Tibial nerve (tissue), 4 donors: ENCODE measurements at regions not wholly inside any gene's neighbourhood (a gene's known extent, or its start where the extent isn't known, plus 50 kb on each side); places are given as distances from the start of the nearest gene placed in this dataset.

ENCODE experiments used
- DNase-seq, 2 donors: peaks; one replicate each; pipeline ENCODE4 v3.0.0-alpha.2; 2019; ENCODE audit warnings: low spot score in 2 of 2
- H3K27ac ChIP-seq, 4 donors: fragments of 200-600 bp; sonication (generic) in 3 of 4; one replicate each; pipeline ENCODE4 v1.5.1; 2017 to 2019; ENCODE audit warnings: mild to moderate bottlenecking in 1 of 4
- H3K27me3 ChIP-seq, 2 donors: fragments of 200-600 bp; sonication (generic) in 1 of 2; one replicate each; pipeline versions ENCODE4 v1.5.1 to v1.6.0; 2017 to 2019
- H3K36me3 ChIP-seq, 3 donors: fragments of 200-600 bp; sonication (generic); one replicate each; pipeline ENCODE4 v1.5.1; 2018 to 2019
- H3K4me1 ChIP-seq, 4 donors: fragments of 200-600 bp; sonication (generic) in 3 of 4; one replicate each; pipeline ENCODE4 v1.5.1; 2017 to 2019
- H3K4me3 ChIP-seq, 4 donors: fragments of 200-600 bp; sonication (generic) in 3 of 4; one replicate each; pipeline ENCODE4 v1.5.1; 2017 to 2019; ENCODE audit warnings: mild to moderate bottlenecking in 1 of 4, moderate library complexity in 1 of 4
- H3K9me3 ChIP-seq, 4 donors: fragments of 200-600 bp; sonication (generic) in 3 of 4; one replicate each; pipeline ENCODE4 v1.5.1; 2017 to 2019
- CTCF ChIP-seq, 5 experiments: fragments of 200-600 bp in 3 of 5; fragments of 450-650 bp in 2 of 5; sonication (generic) in 3 of 5; IDR thresholded peaks; one replicate each; pipeline ENCODE4 v1.5.1; 2016 to 2019; ENCODE audit warnings: antibody characterized with exemption in 5 of 5, mild to moderate bottlenecking in 3 of 5, moderate library complexity in 2 of 5
- EP300 ChIP-seq, 2 donors: sonication (generic); formaldehyde crosslinking; IDR thresholded peaks; one replicate each; pipeline ENCODE4 v1.6.1; 2017; ENCODE audit warnings: antibody characterized with exemption in 2 of 2, mild to moderate bottlenecking in 1 of 2
- POLR2A ChIP-seq, 2 donors: fragments of 450-650 bp; IDR thresholded peaks; one replicate each; pipeline ENCODE4 v1.6.1; 2017; ENCODE audit warnings: antibody characterized with exemption in 2 of 2, mild to moderate bottlenecking in 2 of 2, moderate library complexity in 2 of 2
- WGBS, 2 donors: methylation state at CpG; one replicate each; pipeline ENCODE4 v1.1.5; 2018; 5-methylcytosine and 5-hydroxymethylcytosine counted together

DNA sequence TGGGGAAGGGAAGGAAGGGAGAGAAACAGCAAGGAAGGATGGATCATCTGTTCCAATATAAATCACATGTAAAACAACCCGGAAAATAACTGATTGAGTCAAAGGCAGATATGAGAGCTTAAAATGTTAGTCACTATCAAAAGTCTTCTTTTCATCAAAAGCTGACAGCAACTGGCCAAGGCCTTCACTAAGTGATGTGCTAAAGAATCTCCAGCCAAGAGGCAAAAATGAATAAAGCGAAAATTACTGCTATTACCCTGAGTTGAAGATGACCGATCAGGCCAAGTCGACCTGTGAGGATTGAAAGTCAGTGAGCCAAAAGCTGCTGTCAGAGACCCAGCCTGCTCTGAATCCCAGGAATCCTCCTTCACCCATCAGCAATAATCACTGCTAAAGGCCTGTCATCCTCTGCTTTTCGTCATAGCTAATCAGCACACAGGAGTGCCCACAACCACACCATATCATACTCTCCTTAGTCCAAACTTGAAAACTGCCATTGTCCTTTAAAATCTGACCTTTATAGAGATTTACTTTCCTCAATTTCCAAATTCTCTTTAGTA, 736.9 kb downstream of the TLE1 start:
- TF ChIP-seq CTCF (IDR thresholded peaks at IDR 0.05) (no peak), EP300 (IDR thresholded peaks at IDR 0.05) (no peak), POLR2A (IDR thresholded peaks at IDR 0.05) (no peak)
- DNase-seq: no peak
- no peaks in the 10 kb centered on the region for H3K36me3 ChIP-seq
- peaks cover 0 to 19% (median 5%) of the 10 kb centered on the region in 4 donors for H3K4me1 ChIP-seq
- H3K4me3 ChIP-seq: no peak overlapping the region
- 81 to 90% methylated on average over 5 of the region's 5 CpGs for WGBS, 2 donors
- H3K9me3 ChIP-seq: no peaks in the 10 kb centered on the region
- no peaks in the 10 kb centered on the region for H3K27me3 ChIP-seq
- H3K27ac ChIP-seq: no peak overlapping the region

- Histone ChIP-seq H3K4me3 (no peak overlapping the region), H3K27me3 (no peaks in the 10 kb centered on the region), H3K4me1 (peaks cover 0 to 19% (median 5%) of the 10 kb centered on the region in 4 donors), H3K27ac (no peak overlapping the region), H3K9me3 (no peaks in the 10 kb centered on the region), H3K36me3 (no peaks in the 10 kb centered on the region)
- TF ChIP-seq POLR2A (IDR thresholded peaks at IDR 0.05) (no peak), CTCF (IDR thresholded peaks at IDR 0.05) (no peak)
- no peak for DNase-seq
- WGBS, 2 donors: 73% methylated on average over 7 of the region's 7 CpGs
Measured at GRCh38 chr9:80951675-80952074, 737.7 kb downstream of the TLE1 start.

DNA sequence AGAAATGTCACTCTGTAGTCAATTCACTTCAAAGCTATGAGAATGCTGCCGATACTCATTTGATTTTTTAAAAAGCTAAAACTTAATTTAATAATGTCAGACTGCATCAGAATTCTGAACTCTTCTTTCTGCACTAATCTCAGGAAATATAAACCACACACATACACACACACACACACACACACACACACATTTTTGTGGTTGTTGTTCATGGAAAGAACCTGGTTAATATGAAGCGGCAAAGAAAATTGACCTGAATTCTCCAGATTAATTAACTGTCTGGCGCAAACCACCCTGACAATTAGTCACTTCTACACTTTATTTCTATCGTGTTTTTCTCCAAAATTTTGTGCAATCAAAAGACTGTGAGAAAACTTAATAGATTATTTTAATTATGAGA, 740.5 kb downstream of the TLE1 start:
- no peaks in the 10 kb centered on the region for H3K36me3 ChIP-seq
- no peak overlapping the region for H3K27ac ChIP-seq
- no peaks in the 10 kb centered on the region for H3K9me3 ChIP-seq
- peaks cover 0 to 19% (median 5%) of the 10 kb centered on the region in 4 donors for H3K4me1 ChIP-seq
- whole genome bisulfite sequencing, 2 donors: 77% methylated on average over 4 of the region's 4 CpGs
- no peak overlapping the region for H3K4me3 ChIP-seq
- TF ChIP-seq EP300 (IDR thresholded peaks at IDR 0.05) (no peak), CTCF (IDR thresholded peaks at IDR 0.05) (no peak), POLR2A (IDR thresholded peaks at IDR 0.05) (no peak)
- no peaks in the 10 kb centered on the region for H3K27me3 ChIP-seq
- DNase-seq: no peak

- Histone ChIP-seq H3K36me3 (no peaks in the 10 kb centered on the region), H3K4me1 (peaks cover 0 to 19% (median 5%) of the 10 kb centered on the region in 4 donors), H3K27ac (no peak overlapping the region), H3K4me3 (no peak overlapping the region), H3K9me3 (no peaks in the 10 kb centered on the region), H3K27me3 (no peaks in the 10 kb centered on the region)
- WGBS, 2 donors: 47 to 63% methylated on average over 3 of the region's 3 CpGs
- TF ChIP-seq CTCF (IDR thresholded peaks at IDR 0.05): no peak
- no peak for TF ChIP-seq EP300 (IDR thresholded peaks at IDR 0.05)
- no peak for TF ChIP-seq POLR2A (IDR thresholded peaks at IDR 0.05)
- DNase-seq: no peak
Measured at GRCh38 chr9:80948066-80948465, 741.3 kb downstream of the TLE1 start.

DNA sequence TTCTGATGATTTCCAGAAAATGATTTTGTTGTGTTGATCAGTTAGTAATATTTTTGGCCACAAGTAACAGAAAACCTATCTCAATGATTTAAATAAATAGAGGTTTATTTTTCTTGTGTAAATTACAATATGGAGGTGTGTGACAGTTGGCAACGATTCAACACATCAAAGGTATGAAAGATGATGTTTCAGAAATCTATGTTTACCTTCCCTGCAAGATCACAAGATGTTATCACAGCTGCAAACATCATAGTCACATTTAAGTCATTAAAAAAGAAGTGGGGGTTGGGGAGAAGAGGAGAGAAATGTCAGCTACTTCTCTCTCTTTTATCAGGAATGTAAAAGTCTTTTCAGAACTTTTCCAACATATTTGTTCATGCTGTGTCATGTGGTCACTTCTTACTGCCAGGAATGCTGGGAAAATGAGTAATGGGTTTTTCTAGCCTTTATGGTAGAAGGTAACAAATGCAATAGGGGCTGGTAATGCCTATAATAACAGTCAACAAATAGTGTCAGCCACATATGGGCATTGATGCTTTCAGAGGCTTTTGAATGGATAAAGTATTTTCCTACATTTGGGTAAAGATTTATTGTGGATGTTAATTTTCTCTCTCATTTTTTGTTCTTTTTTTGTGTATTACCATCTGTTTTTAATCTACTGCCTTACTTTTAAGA, 742.7 kb downstream of the TLE1 start:
- Histone ChIP-seq H3K9me3 (no peaks in the 10 kb centered on the region), H3K27me3 (no peaks in the 10 kb centered on the region), H3K36me3 (no peaks in the 10 kb centered on the region), H3K27ac (no peak overlapping the region), H3K4me1 (peaks cover 0 to 19% (median 5%) of the 10 kb centered on the region in 4 donors), H3K4me3 (no peak overlapping the region)
- WGBS, 2 donors: 64% methylated on average over 1 of the region's 1 CpG
- DNase-seq: no peak
- TF ChIP-seq POLR2A (IDR thresholded peaks at IDR 0.05): no peak
- no peak for TF ChIP-seq CTCF (IDR thresholded peaks at IDR 0.05)
- TF ChIP-seq EP300 (IDR thresholded peaks at IDR 0.05): no peak
